NCI-H524 (cell line): ENCODE measurements at regions not wholly inside any gene's neighbourhood (a gene's known extent, or its start where the extent isn't known, plus 50 kb on each side); places are given as distances from the start of the nearest gene placed in this dataset.

Experiments used
- DNase-seq, 2 experiments: peaks; one replicate each; lab custom pipeline; 2025; lab: John Stamatoyannopoulos, UW

DNA sequence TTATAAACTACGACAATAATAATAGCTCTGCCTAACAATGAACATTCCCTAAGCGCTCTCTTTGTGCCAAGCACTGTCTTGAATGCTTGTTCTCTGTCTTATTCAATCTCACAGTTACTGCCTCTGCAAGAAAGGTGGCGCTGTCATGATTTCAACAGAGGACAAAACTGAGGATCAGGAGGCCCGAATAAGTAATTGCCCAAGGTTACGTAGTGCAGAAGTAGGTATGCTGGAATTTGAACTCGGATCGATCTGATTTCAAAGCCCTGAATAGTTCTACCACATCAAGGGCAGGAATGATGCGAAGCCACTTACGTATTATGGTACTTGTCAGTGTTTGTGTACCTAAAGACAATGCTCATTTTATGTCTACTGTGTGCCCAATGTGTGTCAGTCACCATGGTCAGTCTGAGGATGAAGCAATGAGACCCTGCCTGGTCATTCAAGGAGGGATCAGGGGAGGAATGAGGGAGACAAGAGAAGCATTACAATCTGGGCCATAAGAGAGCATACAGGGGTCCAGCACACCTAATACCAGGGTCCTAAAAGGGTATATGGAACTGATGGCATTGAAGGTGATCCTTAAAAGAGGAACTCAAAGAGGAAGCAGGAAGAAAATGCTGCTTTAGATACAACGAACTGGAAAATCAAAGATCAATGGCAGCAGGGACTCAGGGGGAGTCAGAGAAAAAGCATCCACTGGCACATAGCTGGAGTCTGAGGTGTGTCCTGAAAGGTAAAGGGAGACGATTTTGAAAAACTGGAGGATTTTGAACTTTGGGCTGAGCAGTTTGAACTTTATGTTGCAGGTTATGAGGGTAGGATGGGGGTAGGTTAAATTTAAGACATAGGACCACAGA lies 389.2 kb downstream of the PLPP3 start:
- no peak for DNase-seq

DNA sequence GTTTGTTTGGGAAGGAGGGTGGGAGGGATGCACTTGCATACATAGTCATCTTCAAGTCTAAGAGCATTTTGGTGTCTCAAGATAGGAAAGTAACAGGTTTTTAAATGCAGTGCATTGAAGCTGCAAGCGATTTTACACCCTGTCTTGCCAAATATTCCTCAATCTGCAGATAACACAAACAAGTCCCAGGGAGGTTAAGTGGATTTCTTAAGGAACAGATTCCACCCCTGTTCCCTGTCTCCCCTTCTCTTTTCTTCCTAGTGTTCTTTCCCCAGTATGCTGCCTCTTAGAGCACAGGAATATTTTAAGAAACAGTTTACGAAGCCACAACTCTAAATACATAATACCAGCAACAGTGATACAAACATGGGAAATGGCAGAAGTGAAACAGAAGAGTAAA lies 389.9 kb downstream of the PLPP3 start:
- DNase-seq = no peak

DNA sequence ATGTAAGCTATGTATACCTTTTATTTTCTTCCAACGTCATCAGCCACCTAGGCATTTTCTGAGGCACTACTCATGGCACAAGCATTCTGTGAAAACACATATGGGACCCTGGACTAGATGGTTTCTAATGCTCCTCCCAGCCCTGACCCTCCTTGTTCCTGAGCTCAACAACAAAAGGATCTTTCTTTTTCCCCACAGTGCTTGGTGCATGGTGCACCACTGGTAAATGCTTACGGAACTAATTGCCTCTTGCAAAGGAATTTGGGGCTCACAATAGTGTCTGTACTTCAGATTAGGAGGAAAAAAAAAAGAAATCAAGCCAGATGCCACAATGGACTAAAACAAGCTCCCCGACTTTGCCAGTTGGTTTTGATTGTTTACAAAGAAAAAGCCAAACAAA lies 390.5 kb downstream of the PLPP3 start:
- no peak for DNase-seq

DNA sequence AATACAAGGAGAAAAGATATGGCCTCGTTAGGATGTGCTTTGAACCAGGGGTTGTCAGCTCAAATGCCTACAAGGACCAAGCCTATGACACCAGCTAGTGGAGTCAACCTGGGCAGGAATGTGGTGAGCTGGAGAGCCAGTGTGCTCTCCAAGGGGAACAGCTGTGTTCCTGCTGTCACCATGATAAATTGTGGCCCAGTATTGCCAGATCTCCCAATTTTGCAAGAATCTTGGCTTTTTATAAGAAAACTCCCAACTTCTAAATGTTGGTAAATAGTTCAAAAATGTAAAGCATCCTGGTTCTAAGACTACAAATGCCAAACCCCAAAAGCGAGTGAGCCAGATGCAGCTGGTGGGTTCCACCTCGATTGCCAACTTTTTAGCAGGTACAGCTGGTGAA lies 391.1 kb downstream of the PLPP3 start:
- DNase-seq = no peak

DNA sequence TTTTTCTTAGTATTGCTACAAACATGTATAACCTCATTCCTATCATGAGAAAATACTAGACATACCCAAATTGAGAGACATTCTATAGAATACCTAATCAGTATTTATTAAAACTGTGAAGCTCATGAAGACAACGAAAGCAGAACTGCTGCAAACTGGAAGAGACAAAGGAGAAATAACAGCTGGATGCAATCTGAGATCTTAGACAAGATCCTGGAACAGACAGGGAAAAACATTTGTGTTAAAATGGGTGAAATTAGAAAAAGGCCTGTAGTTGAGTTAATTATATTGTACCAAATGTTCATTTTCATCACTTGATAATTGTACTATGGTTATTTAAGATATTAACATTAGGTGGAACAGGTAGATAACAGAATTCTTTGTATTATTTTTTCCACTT lies 392.0 kb downstream of the PLPP3 start:
- DNase-seq = no peak

DNA sequence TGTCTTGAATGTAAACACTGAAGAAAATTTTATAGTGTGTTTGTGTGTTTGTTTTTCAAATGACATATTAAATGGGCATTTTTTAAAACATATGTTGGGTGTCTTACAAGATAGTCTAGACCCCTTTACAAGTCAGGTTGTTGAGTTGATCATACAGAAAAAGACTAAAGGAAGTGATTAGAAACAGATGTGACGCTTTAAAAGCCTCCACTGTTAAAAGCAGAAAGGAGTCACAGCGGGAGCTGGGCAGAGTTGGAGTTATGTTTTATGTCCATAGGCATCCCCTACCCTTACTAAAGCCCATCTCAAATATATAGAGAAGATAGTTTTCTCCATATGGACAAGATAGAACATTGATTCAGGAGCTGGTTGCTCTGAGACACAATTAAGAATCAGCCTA lies 393.9 kb downstream of the PLPP3 start:
- no peak for DNase-seq

DNA sequence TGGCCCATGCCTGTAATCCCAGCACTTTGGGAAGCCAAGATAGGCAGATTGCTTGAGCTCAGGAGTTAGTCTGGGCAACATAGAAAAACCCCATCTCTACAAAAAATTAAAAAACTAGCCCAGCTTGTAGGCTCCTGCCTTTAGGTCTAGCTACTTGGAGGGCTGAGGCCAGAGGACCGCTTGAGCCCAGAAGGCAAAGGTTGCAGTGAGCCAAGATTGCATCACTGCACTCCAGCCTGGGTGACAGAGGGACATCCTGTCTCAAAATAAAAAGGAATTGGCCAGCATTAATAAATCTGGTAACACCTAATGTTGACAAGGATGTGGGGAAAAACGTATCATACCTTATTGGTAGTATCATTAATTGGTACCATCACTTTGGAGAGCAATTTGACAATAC lies 396.2 kb downstream of the PLPP3 start:
- DNase-seq = no peak

DNA sequence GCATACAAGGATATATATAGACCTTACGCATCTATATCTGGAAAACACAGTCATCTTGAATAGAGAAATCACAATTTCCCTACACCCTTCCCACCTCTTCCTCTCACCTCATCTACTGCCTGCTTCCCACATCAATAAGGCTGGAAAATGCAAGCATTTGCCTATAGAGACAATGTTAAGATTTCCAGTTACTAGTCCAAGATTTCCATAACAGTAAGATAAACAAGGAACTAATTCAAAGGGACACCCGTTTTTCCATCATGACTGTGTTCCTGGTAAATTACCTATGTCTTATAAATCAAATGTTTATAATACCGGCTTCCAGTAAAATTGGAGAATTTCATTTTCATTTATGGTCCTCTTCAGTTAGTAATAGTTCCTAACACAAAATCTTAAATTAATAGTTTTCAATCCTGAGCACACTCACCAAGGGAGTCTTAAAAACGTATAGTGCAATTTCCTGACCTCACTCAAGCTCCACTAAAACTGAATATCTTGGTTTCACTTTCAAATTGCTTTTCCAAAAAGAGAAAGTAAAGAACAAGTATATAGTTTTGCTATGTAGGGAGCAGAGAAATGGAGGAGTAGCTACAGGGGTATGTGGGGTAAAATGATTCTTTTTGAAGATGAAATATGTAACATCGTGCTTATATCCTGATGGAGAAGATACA lies 398.7 kb downstream of the PLPP3 start:
- no peak for DNase-seq

DNA sequence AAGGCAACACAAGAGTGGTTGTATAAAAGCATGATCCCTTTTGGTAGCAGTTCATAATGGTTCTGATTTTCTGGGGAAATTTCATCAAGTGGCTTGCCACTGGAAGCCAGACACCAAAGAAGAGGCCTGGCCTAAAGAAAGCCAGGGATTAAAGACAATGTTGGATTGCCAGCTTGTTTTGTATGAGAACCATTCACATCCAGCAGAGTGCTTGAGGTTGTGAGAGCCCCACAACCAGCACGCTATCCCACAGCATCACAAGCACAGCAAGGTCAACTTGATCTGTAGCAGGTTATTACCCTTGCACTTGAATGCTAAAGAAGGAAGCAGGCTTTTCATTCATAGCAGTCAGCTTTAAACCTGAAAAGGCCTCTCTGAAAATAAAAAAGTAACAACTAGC lies 399.8 kb downstream of the PLPP3 start:
- no peak for DNase-seq

DNA sequence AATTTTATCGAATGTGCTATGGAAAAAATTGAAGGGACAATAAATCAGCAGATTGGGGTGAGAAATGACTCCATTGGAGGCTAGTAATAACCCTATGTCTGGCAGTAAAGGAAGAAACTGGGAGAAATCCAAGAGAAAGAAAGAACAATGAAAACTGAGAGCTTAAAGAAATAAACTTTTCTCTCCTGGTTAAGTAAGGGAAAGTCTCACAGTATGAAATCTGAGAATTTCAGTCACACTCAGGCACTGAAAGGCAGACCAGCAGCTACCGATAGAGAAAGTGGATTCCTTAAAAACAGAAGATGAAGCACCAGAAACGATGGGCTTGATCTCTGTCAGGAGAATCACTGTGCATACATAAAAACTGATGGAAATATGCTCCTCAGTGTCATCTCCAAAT lies 404.2 kb downstream of the PLPP3 start:
- no peak for DNase-seq

DNA sequence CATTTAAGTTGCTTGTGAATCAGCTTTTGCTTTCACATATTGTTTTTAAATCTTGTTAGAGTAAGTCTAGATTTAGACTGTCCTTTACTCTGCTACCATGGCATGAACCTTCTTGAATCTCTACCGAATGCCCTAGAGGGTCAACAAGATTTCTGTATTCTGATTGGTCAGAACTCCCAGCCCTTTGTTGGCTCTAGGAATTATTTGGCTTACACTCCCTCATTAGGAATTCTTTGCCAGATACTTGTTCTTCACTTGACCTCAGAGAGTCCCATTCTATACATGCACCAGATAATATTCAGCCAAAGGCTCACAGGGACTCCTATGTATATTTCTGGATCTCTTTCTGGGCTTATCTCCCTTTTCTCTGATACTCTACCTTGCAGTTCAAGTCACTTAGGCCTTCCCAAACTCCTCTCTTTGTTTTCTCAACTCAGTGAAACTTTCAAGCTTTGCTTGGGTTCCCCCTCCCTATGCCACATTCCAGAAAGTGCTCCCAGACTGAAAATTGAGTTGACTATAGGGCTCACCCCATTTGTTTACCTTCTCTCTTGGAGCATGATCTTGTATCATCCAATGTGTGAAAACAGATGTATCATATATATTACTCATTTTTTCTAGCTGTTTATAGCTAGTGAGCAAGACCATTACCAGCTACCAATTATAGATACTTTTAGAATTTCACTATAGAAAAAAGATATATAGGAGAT lies 405.0 kb downstream of the PLPP3 start:
- DNase-seq = no peak

DNA sequence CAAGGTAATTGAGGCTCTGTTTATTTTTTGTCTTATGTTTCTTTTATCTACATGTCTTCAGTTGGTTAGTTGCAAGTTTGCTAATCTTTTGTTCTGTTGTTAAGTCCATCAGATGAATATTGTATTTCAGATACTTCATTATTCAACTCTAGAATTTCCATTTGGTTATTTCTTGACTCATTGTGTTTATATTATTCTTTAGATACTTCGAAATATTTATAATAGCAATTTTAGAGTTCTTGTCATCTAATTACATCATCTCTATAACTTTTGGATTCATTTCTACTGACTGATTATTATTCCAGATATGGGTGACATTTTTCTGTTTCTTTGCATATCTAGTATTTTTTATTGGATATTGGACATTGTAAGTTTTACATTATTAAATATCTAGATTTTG lies 405.6 kb downstream of the PLPP3 start:
- DNase-seq = no peak

DNA sequence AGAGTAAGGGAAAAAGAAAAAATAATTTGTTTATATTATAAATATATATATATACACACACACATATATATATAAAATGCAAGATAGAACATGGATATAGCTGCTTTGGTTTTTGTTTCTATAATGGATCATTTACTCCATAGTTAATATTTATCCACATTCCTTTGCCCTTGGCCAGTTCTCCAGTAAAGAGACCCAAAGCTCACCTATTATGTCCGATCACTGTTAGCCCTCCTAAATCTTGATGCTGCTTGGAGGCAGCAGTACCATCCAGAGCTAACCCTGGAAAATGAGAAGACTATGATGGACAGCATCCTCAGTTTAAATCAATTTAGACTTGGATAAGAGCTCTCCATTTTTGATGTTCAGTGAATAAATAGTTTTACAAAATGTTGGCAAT lies 407.7 kb downstream of the PLPP3 start:
- DNase-seq = no peak

DNA sequence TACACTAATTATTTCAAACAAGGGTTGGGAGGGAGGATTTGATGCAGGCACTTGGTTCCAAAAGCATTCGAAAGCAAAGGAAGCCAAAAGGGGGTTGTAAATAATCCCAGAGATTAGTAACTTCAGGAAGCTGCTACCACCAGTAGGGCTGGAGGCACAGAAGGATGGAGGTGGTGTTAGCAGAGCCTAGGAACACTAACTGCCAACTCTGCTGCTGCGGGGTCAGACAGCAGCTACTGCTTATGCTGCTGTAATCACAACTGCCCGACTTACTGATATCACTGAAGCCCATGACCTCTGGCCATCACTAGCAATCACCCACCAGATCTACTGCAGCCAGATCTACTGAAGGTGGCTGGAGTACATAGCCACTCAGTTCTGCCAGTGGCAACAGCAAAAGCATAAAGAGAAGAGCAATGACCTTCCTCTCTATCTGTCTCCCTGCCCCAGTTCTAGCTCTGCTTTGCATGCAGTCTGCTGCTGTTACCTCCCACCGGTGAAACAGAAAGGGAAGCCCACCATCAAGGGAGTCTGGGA lies 408.5 kb downstream of the PLPP3 start:
- no peak for DNase-seq

DNA sequence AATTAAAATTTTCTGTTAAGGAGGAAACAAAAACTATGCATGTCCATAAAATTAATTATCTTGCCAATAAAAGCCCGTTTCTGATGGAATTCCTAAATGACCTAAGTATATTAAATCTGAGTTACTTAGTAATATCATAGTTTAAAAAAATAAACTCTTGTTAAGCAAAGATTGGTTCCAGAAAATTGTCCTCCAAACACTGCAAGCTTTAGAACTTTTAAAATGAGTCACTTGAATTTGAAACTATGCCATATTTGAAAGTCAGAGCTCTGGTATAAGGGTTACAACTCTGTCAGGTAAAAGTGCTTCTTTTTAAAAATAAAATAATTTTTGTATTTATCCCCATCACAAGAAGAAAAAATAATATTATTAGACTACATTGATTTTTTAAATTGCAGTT lies 409.5 kb downstream of the PLPP3 start:
- DNase-seq = no peak

DNA sequence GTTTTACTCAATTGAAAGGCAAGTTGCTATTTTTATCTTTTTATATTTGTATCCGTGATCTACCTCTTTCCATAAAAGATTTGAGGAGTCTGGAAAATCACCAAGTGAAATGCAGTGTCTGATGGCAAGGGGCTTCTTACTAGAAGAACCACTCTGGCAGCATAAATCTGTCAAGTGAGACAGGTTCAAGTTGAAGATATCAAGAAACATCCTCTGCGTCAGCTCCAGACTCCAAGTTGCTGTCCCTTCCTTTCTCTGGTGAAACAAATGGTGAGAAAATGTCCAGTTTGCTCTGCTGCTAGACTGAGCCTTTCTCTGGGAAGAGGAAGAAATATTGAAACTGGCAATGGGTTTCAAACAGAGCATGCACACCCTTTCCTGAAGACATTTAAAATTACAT lies 411.2 kb downstream of the PLPP3 start:
- DNase-seq = no peak

DNA sequence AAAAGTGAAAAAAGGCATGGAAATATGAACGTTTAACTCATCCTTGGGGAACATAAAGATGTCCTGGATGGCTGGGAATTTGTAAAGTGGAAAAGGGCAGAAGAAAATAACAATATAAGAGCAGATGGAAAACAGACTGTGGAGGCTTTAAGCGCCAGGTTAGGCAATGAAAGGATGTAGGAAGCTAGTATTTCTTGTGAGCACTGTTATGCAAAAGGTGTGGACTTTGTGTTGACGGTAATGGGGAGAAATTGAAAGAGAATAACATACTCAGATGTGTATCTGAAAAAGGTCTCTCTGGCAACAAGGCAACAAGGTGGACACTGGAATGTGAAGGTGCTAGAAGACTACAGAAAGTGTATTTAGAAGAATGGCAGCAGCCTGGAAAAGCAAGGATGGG lies 411.8 kb downstream of the PLPP3 start:
- no peak for DNase-seq

DNA sequence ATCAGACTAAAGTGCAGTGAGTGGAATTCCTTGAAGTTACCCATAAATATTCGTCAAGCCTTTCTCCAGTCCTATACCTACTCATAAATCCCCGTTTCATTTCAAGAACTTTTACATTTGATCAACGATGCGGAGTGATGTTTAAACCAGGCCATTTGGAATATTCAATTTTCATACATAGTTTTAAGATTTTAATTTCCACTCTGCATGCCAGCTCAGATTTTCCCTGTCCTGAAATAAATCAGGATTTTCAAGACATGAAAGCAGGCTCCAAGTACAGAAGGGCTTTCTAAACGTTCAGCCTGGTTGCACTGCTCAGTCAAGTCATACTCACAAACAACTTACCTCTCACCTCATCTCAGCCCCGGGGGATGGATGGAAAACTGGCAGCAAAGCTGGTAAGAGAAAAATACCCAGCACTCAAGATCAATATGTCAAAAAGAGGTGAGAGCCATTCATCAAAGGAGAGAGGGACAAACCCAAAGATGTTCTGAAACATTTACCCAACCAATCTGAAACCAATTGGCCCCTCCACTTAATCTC lies 418.5 kb downstream of the PLPP3 start:
- no peak for DNase-seq

DNA sequence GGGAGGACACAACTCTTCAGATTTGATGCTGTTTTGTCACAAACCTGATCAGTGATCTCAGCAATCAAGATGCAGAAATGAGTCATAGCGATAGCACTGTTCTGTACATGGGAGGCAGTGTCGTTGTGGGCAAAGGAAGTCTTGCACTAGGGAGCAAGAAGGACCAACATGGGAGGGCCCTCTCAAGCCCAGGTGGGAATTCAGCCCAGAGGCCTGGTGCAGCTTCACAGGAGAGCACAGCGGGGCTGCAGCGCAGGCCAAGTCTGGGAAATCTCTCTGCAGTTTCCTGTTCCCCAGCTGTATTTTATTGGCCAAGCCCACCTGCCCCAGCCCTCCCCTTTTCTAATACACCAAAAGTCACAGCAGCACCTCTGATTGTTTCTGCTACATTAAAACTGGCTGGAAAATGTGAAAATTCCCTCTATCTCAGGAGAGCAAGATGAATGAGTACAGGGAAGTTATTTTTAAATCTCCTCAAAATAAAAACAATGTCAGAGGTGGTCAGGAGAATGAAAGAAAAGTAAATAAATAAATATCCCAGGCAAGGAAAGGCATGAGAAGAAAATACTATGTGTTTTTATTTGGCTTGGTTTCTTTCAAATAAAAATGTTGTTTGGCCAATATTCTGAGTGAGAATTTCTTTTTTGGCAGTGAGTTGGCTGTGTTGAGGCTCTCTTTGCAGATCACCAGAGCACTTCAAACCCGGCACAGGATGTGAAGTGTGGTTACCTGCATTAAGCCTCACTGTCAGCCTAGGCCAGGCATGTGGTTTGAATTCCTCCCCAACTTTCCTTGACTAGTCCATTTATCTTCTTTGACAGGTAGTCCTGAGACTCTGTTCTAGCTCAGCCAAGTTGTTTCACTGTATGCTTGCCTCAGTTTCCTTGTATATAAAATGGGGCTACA lies 422.1 kb downstream of the PLPP3 start:
- DNase-seq = no peak

DNA sequence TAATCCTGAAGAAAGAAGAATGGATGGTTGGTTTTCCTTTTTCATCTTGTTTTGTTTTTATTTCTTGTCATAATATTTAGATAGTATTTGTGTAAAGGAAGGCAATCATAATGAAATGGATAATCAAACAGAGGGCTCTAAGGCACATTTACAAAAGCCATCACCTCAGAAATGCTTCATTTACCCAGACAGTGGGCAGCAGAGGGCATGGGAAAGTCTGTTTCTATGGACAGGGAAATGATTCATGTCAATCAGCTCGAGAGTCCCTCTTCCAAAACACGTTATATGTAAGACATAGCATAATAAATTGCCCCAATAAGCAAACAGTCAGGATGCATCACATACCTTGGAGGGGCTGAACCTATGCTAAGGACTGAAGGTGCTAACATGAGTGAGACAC lies 426.1 kb downstream of the PLPP3 start:
- DNase-seq = no peak

DNA sequence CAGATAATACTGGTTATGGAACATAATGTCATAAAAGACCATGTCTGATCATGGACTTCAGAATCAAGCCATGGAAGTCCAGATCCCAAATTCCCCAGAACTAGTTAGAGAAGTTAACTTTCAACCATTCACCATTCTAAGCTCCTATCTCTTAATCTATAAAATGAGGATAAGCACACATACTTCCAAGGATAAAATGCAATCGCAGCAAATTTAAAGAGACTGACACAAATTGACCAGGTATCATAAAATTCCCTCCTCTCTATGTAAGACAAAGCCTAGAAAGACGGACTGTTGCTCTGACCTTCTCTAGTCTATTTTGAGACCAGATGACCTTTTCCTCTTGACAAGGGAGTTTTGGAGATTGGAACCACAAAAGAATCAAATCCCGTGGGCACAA lies 426.7 kb downstream of the PLPP3 start:
- DNase-seq = no peak

DNA sequence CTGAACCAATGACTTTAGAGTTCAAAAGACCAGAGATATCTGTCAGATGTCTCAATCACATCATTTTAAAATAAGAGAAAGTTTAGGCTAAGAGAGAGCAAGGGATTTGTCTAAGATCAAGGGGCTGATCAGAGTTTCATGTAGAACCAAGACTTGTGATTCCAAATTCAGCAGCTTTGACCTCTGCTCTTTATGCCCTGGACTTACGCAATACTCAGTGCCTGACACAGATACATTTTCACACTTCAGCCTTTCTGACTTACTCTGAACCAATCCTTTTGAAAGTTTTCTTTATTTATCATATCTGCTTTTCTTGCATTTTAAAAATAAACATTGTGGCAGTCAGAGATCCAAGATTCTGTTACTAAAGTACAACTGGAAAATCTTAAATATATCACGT lies 428.0 kb downstream of the PLPP3 start:
- no peak for DNase-seq
